Coronary artery (tissue), 2 donors: ENCODE measurements at regions not wholly inside any gene's neighbourhood (a gene's known extent, or its start where the extent isn't known, plus 50 kb on each side); places are given as distances from the start of the nearest gene placed in this dataset.

Experiments
- DNase-seq: peaks from one replicate; pipeline ENCODE4 v3.0.0-alpha.2; 2017; ENCODE audit warnings: low spot score
- H3K27ac ChIP-seq, 2 donors: fragments of 200-600 bp; sonication (generic); one replicate each; pipeline ENCODE4 v1.5.1; 2016 to 2019
- H3K4me3 ChIP-seq: fragments of 200-600 bp; sonication (generic); 2 replicates; pipeline ENCODE4 v1.5.1; 2016; ENCODE audit warnings: mild to moderate bottlenecking, moderate library complexity
- CTCF ChIP-seq: fragments of 200-600 bp; sonication (generic); IDR thresholded peaks from one replicate; pipeline ENCODE4 v1.5.1; 2019; ENCODE audit warnings: antibody characterized with exemption

- no peak for DNase-seq
- no peak overlapping the region for H3K27ac ChIP-seq
- no peak overlapping the region for H3K4me3 ChIP-seq
- TF ChIP-seq CTCF = no peak
Observed at GRCh38 chr13:107821492-107821891, 393.8 kb downstream of the LIG4 start.

- DNase-seq = no peak
- no peak overlapping the region for H3K4me3 ChIP-seq
- TF ChIP-seq CTCF = no peak
- no peak overlapping the region for H3K27ac ChIP-seq
Observed at GRCh38 chr13:107819071-107819470, 396.3 kb downstream of the LIG4 start.

- H3K27ac ChIP-seq = no peak overlapping the region
Observed at GRCh38 chr13:107817647-107818287, 397.6 kb downstream of the LIG4 start.

GRCh38 chr13:107812014-107812412, 403.3 kb downstream of the LIG4 start:
- TF ChIP-seq CTCF = no peak
- no peak for DNase-seq
- H3K4me3 ChIP-seq = no peak overlapping the region
- no peak overlapping the region for H3K27ac ChIP-seq

More at GRCh38 chr13:107817647-107818287, 397.6 kb downstream of the LIG4 start:
- no peak for TF ChIP-seq CTCF
- DNase-seq = no peak
- H3K4me3 ChIP-seq = no peak overlapping the region

- no peak for TF ChIP-seq CTCF
- H3K27ac ChIP-seq = no peak overlapping the region
- DNase-seq = no peak
- H3K4me3 ChIP-seq = no peak overlapping the region
Observed at GRCh38 chr13:107811233-107812013, 403.9 kb downstream of the LIG4 start.

- DNase-seq = no peak
- no peak for TF ChIP-seq CTCF
- H3K4me3 ChIP-seq = no peak overlapping the region
- H3K27ac ChIP-seq = no peak overlapping the region
Observed at GRCh38 chr13:107809125-107809524, 406.2 kb downstream of the LIG4 start.

- H3K27ac ChIP-seq = no peak overlapping the region
- no peak for DNase-seq
- H3K4me3 ChIP-seq = no peak overlapping the region
- no peak for TF ChIP-seq CTCF
Observed at GRCh38 chr13:107808389-107808788, 406.9 kb downstream of the LIG4 start.
